ENCODE measurements at regions not wholly inside any gene's neighbourhood (a gene's known extent, or its start where the extent isn't known, plus 50 kb on each side); places are given as distances from the start of the nearest gene placed in this dataset.

- Histone ChIP-seq H3K9ac (ENCODE audit: extremely low read depth, insufficient read length, low read length) (no peak overlapping the region), H3K18ac (ENCODE audit: insufficient read length, low read depth, low read length) (no peak overlapping the region), H3K9me3 (ENCODE audit: control insufficient read depth, low read depth, low read length) (no peaks in the 10 kb centered on the region), H3K79me2 (ENCODE audit: insufficient read depth, low read length) (no peaks in the 10 kb centered on the region), H2BK20ac (ENCODE audit: low read depth, low read length, poor library complexity, severe bottlenecking) (no peak overlapping the region), H4K91ac (ENCODE audit: insufficient read length, low read depth, low read length) (no peak overlapping the region), H2BK120ac (ENCODE audit: low read depth, low read length, poor library complexity, severe bottlenecking) (no peak overlapping the region), H2AFZ (ENCODE audit: low read length) (no peak overlapping the region), H3K79me1 (ENCODE audit: insufficient read depth, low read depth, low read length, poor library complexity, severe bottlenecking) (no peaks in the 10 kb centered on the region), H3K23ac (ENCODE audit: insufficient read length, low read depth, low read length) (no peak overlapping the region), H3K4me1 (ENCODE audit: insufficient read depth, low read length) (no peaks in the 10 kb centered on the region), H3K23me2 (ENCODE audit: insufficient read length, low read depth, low read length, poor library complexity, severe bottlenecking) (no peaks in the 10 kb centered on the region), H3K4me2 (ENCODE audit: insufficient read depth, insufficient read length, low read length) (no peak overlapping the region), H2AK5ac (ENCODE audit: insufficient read length, low read length) (no peak overlapping the region), H2BK12ac (ENCODE audit: insufficient read length, low read depth, low read length) (no peak overlapping the region), H4K8ac (replicated peaks; ENCODE audit: insufficient read length, low read depth, low read length) (no peak overlapping the region), H3K27me3 (ENCODE audit: insufficient read depth, low read length) (no peaks in the 10 kb centered on the region), H2BK15ac (ENCODE audit: low read depth, low read length) (no peak overlapping the region), H4K5ac (ENCODE audit: insufficient read length, low read depth, low read length) (no peak overlapping the region), H3K4ac (ENCODE audit: low read depth, low read length) (no peak overlapping the region), H4K20me1 (ENCODE audit: control insufficient read depth, insufficient read depth, insufficient read length) (no peaks in the 10 kb centered on the region), H3T11ph (ENCODE audit: low read length) (no peak overlapping the region), H2BK5ac (ENCODE audit: insufficient read length, low read length) (no peak overlapping the region), H3K27ac (ENCODE audit: insufficient read length, low read depth, low read length) (no peak overlapping the region), H3K56ac (ENCODE audit: insufficient read length, low read depth, low read length) (no peak overlapping the region), H3K14ac (ENCODE audit: insufficient read depth, low read length) (no peak overlapping the region)
- Mint-ChIP-seq H3K36me3 (ENCODE audit: insufficient read depth in 1 of 3, low read depth in 3 of 3) (no peaks in the 10 kb centered on the region), H3K4me1 (peaks cover 10 to 13% of the 10 kb centered on the region in 2 experiments), H3K27me3 (ENCODE audit: low read depth) (no peaks in the 10 kb centered on the region), H3K9me3 (peaks cover 4 to 5% of the 10 kb centered on the region in 2 experiments; a peak in 4 of 5 replicates), H3K4me3 (no peak overlapping the region), H3K27ac (no peak overlapping the region)
- DNase-seq = no peak
- WGBS (ENCODE audit: extremely low coverage, insufficient read length, low lambda C conversion rate) = no CpG with 5 or more reads among the region's 2 CpGs
- TF ChIP-seq CTCF (conservative IDR thresholded peaks at IDR 0.05) = no peak
Observed at GRCh38 chr14:49484180-49484579, 102.0 kb downstream of the RPS29 start.

Data from H9 (cell line).